GM12892 (cell line): ENCODE measurements at regions not wholly inside any gene's neighbourhood (a gene's known extent, or its start where the extent isn't known, plus 50 kb on each side); places are given as distances from the start of the nearest gene placed in this dataset.

Source experiments
- POLR2A ChIP-seq: IDR thresholded peaks from 2 replicates; pipeline ENCODE4 v1.6.1; 2011; ENCODE audit warnings: low read depth, low read length, control low read depth
- POLR2AphosphoS5 ChIP-seq: IDR thresholded peaks from 2 replicates; pipeline ENCODE4 v1.6.1; 2011; ENCODE audit warnings: low read depth, low read length, control low read depth

GRCh38 chr1:239784896-239785295 lies 306.8 kb upstream of the FMN2 start:
- TF ChIP-seq POLR2A: no peak
- no peak for TF ChIP-seq POLR2AphosphoS5
